Fibroblast of the conjunctiva (primary cell): ENCODE measurements at regions not wholly inside any gene's neighbourhood (a gene's known extent, or its start where the extent isn't known, plus 50 kb on each side); places are given as distances from the start of the nearest gene placed in this dataset.
A peak's percentile ranks its signal among the peaks of the same experiment; 100 is the strongest.

Experiments used
- DNase-seq: peaks from one replicate; pipeline ENCODE4 v3.0.0-alpha.2; 2010; ENCODE audit warnings: low read depth

DNA sequence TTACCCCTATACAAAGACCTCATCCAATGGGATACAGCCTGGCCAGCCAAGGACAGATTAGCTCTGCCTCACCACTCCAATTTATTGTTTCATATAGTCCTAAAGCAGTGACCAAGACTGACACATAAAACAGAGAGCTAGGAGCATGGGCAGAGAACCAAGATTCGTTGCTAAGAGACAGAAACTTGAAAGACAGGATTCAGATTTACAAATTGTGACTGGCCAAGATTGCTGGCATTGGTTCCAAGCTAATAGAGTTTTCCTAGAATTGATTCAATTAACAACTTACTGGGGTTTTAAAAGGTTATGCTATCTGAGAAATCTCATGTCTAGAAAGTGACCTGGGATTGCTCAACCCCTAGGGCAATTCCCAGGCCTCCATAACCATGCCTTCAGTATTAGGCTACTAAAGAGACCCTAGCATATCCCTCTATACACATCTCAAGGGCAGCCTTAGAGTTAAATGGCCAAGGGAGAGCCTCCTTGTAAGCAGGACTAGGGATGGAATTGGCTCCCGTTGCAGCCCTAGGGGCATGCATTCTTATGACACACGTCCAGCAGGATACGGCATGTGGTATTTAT lies 75.6 kb downstream of the ICOS start:
- DNase-seq: no peak

DNA sequence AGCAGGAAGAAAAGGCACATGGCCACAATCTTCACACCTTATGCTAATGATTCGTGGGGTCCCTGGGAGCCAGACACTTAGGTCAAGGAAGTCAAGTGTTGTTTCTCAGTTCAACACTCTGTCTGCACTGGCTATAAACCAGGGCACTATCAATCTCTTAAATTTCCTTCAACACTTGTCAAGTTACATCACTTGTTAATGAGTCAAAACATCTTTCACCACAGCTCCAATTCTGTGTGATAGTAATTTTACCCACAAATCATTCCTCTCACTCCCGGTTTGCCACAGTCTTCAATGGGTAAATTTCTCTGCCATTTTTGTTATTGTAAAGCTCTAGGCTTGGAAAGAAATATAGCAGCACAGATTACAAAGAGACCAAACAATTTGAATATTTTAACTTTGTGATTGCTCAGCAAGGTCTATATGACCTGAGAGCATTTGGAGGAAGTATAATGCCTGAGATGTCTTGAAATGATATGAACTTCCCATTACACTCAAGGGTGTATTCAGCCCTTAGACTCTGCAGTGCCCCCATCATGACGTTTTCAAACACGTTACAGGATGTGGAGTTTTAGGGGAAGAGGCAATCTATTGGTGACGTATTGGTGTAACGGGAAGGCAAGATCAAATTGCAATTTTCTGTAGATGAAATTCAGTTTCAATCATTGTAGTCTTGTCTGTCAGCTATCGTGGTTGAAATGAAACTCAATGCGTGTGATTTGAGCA lies 78.7 kb downstream of the ICOS start:
- DNase-seq: no peak

DNA sequence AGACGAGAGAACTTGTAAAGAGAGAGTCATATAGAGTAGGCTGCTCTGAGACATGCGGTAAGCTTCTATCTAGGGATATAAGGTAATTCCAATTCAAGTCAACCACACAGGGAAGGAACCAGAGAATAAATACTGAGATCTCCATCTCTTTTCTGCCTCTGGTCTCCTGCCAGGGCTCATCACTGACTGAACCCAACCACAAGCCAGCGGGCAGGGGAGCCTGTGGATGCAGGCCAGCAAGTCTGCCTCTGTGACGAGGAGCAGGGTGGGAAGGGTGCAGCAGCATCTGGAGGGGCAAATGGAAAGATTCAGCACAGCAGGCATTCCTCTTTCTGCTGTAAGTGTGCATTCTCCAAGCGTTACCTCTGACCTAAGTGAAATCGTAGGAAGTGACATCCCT lies 82.2 kb downstream of the ICOS start:
- no peak for DNase-seq

DNA sequence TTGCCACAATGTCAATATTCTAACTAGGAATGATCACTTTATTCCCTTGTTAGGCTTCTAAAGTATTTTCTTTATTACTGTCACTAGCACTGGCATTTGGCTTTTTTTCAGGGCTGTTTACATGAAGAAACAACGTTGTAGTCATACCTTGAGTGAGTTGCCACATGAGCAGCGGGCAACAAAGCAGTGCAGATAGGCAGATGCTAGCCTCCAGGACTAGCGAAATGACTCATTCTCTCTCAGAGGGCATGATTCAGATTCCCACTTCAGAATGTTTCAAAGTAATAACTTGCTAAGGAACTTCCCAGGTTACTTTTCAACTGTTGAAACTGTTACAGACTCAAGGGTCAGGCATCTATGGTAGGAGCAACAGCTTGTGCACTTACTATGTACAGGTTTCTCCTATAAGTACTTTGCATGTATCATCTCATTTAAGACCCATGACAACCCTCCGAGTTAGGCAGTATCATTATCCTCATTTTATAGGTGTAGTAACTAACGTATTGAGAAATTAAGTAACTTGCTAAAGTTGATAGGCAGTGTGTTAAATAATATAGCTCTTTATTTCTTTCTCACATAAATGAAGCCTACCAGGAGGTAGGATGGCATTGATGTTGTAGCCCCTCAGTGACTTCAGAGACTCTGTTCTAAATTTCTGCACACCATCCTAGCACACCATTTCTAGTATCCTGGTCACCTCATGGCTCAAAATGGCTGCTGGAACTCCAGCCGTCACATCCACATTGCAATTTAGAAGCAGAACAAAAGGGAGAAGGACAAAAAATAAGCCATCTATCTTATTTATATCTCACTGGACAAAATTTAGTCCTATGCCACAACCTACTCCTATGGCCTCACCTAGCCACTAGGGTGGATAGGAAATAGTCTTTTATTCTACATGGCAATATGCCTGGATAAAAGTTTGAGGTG lies 83.3 kb downstream of the ICOS start:
- no peak for DNase-seq

DNA sequence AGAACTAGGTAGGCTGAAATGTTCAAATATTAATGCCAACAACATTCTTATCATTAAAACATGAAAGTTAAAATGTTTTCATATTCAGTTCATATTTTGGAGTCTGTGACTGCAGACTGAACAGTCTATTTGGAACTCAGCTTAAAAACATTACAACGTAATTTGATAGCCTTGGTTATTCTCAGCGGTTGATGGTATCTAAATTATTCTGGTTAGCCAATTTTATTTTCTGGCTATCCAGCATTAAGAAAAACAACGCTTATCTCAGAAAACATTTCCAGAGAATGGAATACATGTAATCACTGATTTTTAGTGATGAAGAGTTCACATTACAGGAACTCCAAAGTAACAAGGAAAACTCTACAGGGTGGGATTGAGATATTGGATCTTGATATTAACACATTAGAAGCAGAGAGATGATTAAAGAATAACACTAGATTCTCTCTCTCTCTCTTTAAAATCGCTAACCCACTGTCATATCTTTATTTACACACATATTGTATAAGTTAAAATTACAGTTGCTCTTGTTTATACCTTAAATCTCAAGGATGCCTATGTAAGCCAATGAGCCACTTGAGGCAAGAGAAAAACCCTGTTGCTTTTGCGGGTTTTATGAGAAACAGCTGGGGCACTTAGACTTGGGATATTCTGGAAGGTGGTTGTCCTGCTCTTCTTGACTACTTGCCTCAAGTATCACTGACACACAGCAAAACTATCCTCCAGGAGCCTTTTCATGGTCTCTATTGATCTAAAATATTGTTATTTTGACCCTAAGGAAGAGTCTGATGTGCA lies 84.9 kb downstream of the ICOS start:
- no peak for DNase-seq

DNA sequence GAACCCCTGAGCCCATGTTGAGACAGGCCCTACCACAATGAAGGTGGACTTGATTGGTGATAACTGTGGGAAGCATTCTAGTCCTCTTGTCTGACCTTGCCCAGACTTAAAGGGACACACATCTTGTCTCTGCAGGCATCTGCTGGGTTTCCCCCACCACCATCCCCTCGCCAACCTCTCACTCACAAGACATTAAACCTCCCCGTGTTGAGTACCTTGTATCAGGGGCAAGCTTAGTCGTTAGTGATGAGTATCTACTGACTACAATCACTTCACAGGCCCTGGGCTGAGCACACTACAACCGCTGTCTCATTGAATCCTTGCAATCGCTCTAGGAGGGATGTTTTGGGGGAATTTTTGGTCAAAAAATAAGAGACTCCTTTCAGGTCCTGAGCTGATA lies 86.0 kb downstream of the ICOS start:
- DNase-seq: no peak

DNA sequence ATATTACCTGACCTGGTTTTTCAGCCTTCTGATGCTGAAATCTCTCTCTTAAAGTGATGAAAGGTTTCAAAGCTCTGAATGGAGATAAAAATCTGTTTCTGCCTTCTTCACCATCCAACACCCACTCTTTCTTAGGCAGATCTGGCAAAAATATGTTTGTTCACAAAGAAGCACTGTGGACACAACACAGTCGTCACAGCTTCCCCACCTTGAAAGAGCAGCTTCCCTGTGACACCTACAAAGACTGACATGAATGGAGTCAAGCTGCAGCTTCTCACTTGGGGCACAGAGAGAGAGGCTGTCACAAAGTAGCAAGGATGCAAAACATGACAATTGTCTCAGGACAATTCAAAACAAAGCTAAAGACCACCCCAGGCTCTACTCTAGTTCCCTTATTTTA lies 86.5 kb downstream of the ICOS start:
- no peak for DNase-seq

DNA sequence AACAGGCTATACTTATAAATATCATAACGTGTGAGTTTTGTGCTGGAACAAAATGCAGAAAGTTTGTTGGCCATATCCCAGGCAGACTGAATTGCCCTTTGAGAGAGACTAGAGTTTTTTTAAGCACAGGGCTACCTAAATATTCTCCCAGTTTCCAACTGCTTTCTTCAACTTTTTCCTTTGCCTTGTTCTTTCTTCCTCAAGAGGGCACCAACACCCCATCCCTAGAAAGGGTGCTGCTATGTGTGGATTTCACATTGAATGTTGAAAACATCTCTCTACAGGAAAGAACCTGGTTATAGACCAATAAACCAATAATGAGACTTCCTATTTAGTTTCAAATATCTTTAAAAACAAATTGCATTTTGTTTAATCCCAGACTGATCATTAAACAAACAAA lies 87.9 kb downstream of the ICOS start:
- DNase-seq: peak; percentile 5

DNA sequence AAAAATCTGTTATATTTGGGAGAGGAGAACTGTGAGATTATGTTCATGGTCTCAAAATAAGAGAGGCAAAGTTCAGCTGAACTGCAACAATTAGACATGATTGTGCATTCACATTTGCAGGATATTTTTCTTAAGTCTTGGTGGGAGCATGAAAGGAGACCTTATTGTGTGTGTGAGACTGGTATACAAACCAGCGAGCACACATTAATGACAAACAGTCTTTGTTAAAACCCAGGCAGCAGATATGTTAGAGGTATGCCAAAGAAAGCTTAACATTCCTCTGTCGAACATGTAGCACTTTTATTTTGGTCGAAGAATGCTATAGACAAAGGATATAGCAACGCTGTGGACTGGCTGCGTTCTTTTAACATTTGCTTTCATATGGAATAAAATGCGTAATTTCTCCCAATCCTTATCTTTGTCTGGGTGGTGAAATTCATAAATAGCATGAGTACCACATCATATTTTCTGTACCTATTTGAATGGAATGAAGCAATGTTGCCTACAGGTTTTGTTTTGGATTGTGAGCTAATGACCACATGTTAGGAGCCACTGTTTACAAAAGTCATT lies 88.4 kb downstream of the ICOS start:
- DNase-seq: no peak

DNA sequence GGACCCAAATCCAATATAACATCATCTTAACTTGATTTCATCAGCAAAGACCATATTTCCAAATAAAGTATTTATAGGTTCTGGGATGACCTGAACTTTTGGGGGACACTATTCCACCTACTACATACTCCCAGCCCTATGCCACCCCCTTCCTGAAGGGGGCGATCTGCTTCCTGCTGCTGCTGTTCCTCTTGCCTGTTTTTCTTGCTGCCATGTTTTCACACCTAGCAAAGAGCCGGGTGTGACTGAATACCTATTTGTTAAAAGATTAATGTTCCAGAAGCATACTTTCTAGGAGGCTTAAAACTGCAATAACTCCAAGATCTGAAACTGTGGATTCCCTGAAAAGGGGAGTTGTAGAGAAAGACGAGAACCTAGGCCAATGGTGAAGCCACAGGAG lies 89.7 kb downstream of the ICOS start:
- DNase-seq: no peak

DNA sequence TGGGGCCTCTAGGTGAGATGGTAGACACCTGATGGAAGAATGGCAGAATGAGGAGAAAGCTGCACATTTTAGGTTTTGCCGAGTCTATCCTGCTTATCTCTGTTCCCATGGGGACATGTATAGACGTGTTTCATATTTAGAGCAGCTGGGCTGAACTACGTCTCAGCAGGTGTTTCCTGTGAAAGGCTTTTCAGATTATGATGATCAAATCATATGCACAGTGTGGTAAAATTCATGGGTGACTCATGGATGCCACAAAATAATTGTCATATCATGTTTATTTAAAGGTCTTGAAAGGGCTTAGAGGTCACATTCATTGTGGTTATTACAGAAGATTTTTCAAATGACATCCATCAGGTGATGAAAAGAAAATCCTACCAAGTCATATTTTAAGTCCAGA lies 90.5 kb downstream of the ICOS start:
- DNase-seq: no peak

DNA sequence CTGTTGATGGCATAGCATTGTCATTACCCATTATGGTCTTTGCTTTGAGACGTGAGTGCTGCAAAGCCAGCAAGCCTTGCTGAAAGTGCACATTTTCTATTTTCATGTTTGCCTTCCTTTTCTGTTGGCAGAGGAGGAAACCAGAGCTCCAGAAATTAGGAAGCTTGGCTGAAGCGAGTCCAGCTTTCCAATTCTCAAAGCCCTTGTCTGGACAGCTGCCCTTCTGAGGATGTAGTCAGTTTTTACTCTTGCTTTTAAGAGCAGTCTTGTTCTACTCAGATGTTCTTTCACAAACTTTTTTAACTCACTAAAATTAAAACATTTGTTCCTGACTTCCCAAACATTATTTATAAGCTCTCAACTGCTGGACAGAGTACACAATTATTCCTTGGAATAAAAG lies 93.8 kb downstream of the ICOS start:
- DNase-seq: no peak

DNA sequence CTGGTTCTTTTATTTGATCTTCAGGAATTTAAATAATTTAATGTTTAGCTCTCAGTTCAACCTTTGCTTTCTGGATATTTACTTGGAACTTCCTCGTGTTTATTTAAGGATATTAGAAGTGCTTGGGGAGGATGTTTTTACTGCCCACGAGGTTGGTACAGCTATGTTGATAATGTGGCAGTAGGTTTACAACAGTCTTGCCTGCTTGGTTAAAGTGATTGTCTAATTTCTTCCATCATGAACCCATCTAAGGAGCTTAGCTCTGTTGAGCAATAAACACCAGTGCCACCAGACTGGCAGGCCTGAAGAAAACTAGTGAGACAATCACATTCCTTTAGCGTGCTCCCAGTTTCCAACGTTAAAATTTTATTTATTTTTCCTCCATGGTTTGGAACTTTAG lies 94.5 kb downstream of the ICOS start:
- no peak for DNase-seq

DNA sequence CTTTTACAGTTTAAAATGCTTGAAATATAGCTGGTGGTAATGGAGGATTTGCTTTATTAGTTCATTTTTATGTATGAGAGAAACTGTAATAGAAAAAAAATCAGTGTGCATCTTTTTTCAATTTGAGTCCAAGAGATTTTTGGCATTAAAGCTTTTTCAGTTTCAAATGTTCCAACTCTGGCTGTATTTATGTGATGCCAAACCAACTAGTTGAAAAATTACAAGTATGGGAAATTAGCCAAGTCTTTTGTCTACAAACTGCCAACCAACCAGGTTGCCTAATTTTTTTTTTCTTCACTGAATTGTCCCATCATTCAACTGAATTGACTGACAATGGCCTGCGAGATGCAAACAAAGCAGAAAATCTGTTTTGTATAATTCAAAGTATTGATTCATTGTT lies 95.7 kb downstream of the ICOS start:
- DNase-seq: no peak

DNA sequence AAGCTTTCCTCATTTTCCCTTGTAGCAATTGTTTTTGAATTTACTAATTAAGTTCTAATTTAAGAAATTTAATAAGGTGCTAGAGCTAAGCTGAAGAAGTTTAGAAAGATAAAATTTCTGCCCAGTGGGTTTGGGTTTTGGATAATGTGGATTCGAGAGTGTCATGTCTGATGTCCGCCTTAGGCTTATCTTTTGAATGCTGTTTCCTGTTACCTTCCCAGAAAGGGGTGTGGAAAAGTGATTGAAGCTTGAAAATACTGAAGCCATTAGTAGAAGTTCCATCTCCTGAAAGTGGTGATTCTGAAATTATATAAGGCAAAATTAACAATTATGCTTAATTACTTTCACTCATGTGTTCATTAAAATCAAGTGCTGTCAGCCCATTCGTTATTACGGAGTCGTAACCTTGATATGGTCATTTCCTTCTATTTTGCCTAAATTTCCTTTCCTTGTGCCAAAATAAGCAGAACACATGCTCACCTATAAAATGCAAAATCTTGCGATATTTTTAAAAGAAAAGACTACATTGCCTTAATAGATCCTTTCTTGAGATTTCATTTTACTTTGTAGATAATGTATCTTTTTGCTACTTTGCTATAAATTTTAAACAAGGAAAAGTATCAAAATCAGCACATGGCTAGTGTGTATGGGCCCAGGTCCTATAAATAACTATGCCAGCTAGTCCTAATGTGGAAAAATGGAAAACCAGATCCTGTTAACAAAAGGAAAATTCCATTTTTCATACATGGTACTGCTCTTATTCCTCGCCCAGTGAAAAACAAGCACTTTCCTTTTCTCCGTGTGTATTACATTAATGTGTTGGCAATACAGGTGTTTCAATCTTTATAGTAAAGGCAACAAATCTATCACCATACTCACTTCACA lies 97.3 kb downstream of the ICOS start:
- DNase-seq: no peak

DNA sequence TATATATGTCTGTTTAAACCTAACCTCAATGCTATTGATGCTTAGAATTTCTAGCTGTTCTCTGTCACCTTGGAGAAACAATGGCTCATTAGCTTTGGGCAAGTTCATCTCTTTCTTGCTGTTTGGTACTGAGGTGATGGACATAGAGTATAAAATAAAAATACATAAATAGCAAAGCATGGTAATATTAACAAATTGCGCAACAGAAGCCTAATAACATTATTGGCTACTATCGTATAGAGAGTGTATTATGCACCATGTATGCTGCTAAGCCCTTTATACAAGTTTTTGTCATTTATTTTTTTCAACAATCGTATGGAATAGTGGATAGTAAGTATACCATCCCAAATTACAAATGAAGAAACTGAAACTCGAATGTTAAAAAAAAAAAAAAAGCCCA lies 100.1 kb downstream of the ICOS start:
- no peak for DNase-seq

DNA sequence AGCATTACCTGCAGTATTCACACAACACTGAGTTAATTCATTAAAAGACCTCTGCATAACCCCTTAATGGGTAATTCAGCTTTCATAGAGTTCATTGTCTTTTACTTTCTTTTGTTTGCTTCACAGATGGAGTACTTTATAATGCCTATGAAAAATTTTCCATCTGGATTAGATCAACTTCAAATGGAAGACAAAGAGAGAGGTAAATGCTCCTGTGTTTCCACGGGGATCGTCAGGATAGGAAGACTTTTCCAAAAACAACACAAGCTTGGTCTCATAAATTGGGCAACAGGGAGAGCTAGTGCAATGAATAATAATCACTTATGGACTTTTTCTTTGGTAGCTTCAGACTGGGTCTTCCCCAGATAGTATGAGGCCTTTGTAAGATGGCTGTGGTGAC lies 100.7 kb downstream of the ICOS start:
- DNase-seq: no peak

DNA sequence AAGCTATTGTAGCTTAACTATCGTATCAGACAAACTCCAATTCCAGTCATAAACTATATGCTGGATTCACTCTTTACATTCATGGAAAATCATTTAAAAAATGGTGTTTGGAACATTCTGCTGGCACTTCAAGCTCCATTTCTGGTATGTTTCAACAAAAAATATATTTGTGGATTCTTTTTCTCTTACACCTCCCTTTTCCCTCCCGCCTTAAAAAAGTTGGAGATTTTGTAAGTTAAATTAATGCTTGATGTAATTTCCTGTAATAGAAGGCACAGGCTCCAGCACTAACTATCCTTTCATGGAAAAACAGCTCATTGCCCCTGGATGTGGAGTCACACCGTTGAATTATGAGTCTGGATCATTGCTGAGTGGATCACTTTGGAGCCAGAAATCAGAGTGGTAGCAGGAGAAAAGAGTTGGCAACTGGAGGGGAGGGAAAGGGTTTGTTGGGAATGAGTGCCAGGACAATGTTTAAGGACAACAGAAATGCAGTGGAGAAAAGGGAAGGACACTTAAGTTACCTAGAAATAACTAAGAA lies 102.8 kb downstream of the ICOS start:
- no peak for DNase-seq

DNA sequence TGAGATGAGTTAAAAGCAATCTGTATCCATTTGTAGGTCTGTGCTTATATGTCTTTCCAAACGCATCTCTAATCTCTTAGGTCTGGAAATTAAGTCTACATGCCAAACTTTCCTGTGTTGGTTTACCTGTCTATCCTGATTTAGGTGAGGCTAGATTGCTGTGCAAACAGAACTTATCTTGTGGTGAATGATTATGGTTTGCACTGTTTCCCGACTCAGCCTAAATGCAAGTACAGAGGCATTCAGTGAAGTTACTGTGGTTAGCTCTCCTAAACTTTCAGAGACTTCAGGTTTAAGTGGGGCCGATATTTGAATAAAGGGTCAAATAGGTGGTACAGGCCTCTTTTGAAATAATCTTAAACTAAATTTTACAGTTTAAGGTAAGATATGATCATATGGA lies 103.5 kb downstream of the ICOS start:
- DNase-seq: no peak

DNA sequence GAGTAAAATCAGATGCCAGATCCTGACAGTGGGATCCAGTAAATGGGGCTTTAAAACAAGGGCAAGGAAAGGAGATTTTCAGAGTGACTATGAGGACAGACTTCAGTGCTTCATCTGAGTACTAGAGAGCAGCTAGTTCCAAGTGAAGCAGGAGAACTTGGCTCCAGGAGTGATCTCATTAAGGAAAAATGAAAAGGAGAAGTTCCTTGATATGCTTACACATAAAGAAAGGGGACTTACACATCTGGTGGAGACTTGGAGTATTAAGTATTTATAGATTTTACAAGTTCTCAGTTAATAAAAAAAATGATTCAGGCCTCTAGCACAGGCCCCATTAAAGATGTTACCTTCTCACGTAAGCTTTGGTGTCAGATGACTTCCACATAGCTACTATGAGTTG lies 105.8 kb downstream of the ICOS start:
- DNase-seq: no peak

DNA sequence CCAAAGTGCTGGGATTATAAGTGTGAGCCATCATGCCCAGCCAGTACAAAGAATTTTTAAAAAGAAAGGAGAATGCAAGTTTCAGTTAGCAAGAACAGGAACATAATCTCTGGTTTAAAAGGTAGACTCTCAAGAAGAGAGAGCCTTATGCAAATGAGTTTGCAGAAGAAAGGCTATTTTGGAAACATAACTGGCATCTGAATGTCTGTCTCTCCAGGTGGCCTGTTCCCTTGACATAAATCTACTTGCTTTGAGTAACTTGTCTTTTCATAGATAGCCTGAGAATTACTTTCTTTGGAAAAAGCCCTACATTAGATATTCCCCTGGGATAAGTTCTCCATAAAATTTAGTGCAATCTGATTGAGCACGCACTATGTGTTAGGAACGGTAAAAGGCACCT lies 109.6 kb downstream of the ICOS start:
- no peak for DNase-seq
